IMR-90 (cell line): ENCODE measurements at regions not wholly inside any gene's neighbourhood (a gene's known extent, or its start where the extent isn't known, plus 50 kb on each side); places are given as distances from the start of the nearest gene placed in this dataset.

Source experiments
- ATAC-seq: fragments of 200-7000 bp; cut with Tn5 transposase; 2 replicates; pipeline ENCODE4 v1.9.1; 2020; ENCODE audit warnings: low read depth, mild to moderate bottlenecking, moderate library complexity
- BruUV-seq: library from RNA; stranded (reverse); fragments of 400-500 nt; replicated peaks from 2 replicates; lab custom pipeline; 2021; lab: Mats Ljungman, UMichigan
- CTCF ChIA-PET: fragments of 300-600 bp; formaldehyde crosslinking; extraction: SDS; loops from one replicate; lab custom pipeline; 2021; ENCODE audit warnings: antibody characterized with exemption; lab: Yijun Ruan, JAX
- POLR2A ChIA-PET: fragments of 300-600 bp; sonication (Branson Sonifier 250); formaldehyde crosslinking; loops from one replicate; lab custom pipeline; 2022; ENCODE audit warnings: antibody characterized with exemption; ENCODE audit not compliant: unreplicated experiment; lab: Charles Lee
- DNase-seq: peaks from one replicate; pipeline ENCODE4 v3.0.0; 2013
- H2AFZ ChIP-seq: replicated peaks from 2 replicates; pipeline ENCODE3; 2013; ENCODE audit warnings: low read length, mild to moderate bottlenecking; ENCODE audit not compliant: poor library complexity
- H2AK5ac ChIP-seq: 2 replicates; pipeline ENCODE4 v1.6.1; 2013; ENCODE audit warnings: low read depth, low read length, inconsistent platforms
- H2AK9ac ChIP-seq: replicated peaks from 2 replicates; pipeline ENCODE3; 2013; ENCODE audit warnings: mild to moderate bottlenecking, low read depth, low read length, moderate library complexity; ENCODE audit not compliant: poor library complexity
- H2BK120ac ChIP-seq: 2 replicates; pipeline ENCODE4 v1.6.1; 2013; ENCODE audit warnings: low read depth, low read length, inconsistent platforms
- H2BK15ac ChIP-seq: 3 replicates; pipeline ENCODE4 v1.6.1; 2013; ENCODE audit warnings: low read depth, low read length, inconsistent platforms
- H2BK20ac ChIP-seq: 2 replicates; pipeline ENCODE4 v1.6.1; 2013; ENCODE audit warnings: low read depth, mild to moderate bottlenecking, inconsistent platforms, low read length, moderate library complexity
- H2BK5ac ChIP-seq: 2 replicates; pipeline ENCODE4 v1.6.1; 2013; ENCODE audit warnings: mild to moderate bottlenecking, low read depth, low read length, inconsistent platforms; ENCODE audit not compliant: poor library complexity, severe bottlenecking
- H3K14ac ChIP-seq: replicated peaks from 2 replicates; pipeline ENCODE4 v1.6.1; 2013; ENCODE audit warnings: low read depth, low read length, inconsistent platforms
- H3K18ac ChIP-seq: 2 replicates; pipeline ENCODE4 v1.6.1; 2013; ENCODE audit warnings: low read depth, low read length, control low read depth
- H3K23ac ChIP-seq: 2 replicates; pipeline ENCODE4 v1.6.1; 2013; ENCODE audit warnings: low read depth, low read length, inconsistent platforms
- H3K27ac ChIP-seq: 2 replicates; pipeline ENCODE4 v1.5.1; 2013; ENCODE audit warnings: mild to moderate bottlenecking, control low read depth, low read length; ENCODE audit not compliant: insufficient read depth
- H3K27me3 ChIP-seq: 2 replicates; pipeline ENCODE4 v1.6.1; 2013; ENCODE audit warnings: low read length; ENCODE audit not compliant: control insufficient read depth, insufficient read depth
- H3K36me3 ChIP-seq: 2 replicates; pipeline ENCODE4 v1.6.1; 2013; ENCODE audit warnings: low read length, mixed read lengths; ENCODE audit not compliant: control insufficient read depth, insufficient read depth
- H3K4ac ChIP-seq: 2 replicates; pipeline ENCODE4 v1.6.1; 2013; ENCODE audit warnings: low read depth, low read length, inconsistent platforms
- H3K4me1 ChIP-seq: 2 replicates; pipeline ENCODE4 v1.6.1; 2013; ENCODE audit warnings: low read length, mixed read lengths; ENCODE audit not compliant: control insufficient read depth, insufficient read depth
- H3K4me2 ChIP-seq: 2 replicates; pipeline ENCODE4 v1.6.1; 2013; ENCODE audit warnings: low read depth, mild to moderate bottlenecking, control low read depth, low read length, moderate library complexity
- H3K4me3 ChIP-seq: 2 replicates; pipeline ENCODE4 v1.5.1; 2013; ENCODE audit warnings: low read depth, mild to moderate bottlenecking, control low read depth, low read length, moderate library complexity; ENCODE audit not compliant: insufficient read depth
- H3K56ac ChIP-seq: 2 replicates; pipeline ENCODE4 v1.6.1; 2013; ENCODE audit warnings: low read length, inconsistent platforms; ENCODE audit not compliant: insufficient read depth; ENCODE audit errors: extremely low read depth
- H3K79me1 ChIP-seq, 2 experiments: 2 replicates each; pipeline ENCODE4 v1.6.1; 2013; ENCODE audit warnings: low read length in 2 of 2, inconsistent platforms in 1 of 2, low read depth in 1 of 2
- H3K9ac ChIP-seq: 2 replicates; pipeline ENCODE4 v1.6.1; 2013; ENCODE audit warnings: low read depth, low read length, control low read depth
- H3K9me1 ChIP-seq: 2 replicates; pipeline ENCODE4 v1.6.1; 2013; ENCODE audit warnings: low read length, inconsistent platforms; ENCODE audit not compliant: insufficient read depth
- H3K9me3 ChIP-seq: 2 replicates; pipeline ENCODE4 v1.6.1; 2013; ENCODE audit warnings: low read length; ENCODE audit not compliant: control insufficient read depth, insufficient read depth
- H4K20me1 ChIP-seq: 2 replicates; pipeline ENCODE4 v1.6.1; 2013; ENCODE audit warnings: low read length, inconsistent platforms; ENCODE audit not compliant: insufficient read depth
- H4K5ac ChIP-seq: 2 replicates; pipeline ENCODE4 v1.6.1; 2013; ENCODE audit warnings: mild to moderate bottlenecking, low read depth, low read length, control low read depth
- H4K8ac ChIP-seq, 2 experiments: 2 replicates each; pipeline ENCODE4 v1.6.1; 2013; ENCODE audit warnings: low read depth in 2 of 2, low read length in 2 of 2, control low read depth in 1 of 2, inconsistent platforms in 1 of 2
- H4K91ac ChIP-seq: 2 replicates; pipeline ENCODE4 v1.6.1; 2013; ENCODE audit warnings: low read depth, low read length, inconsistent platforms; ENCODE audit not compliant: insufficient read depth
- BHLHE40 ChIP-seq: fragments of 150-350 bp; IDR thresholded peaks from 2 replicates; pipeline ENCODE4 v1.6.1; 2016; ENCODE audit warnings: mild to moderate bottlenecking, low read depth, low read length
- CEBPB ChIP-seq: IDR thresholded peaks from 2 replicates; pipeline ENCODE4 v1.6.1; 2012; ENCODE audit warnings: low read depth, low read length, improper control_type of control experiment
- CHD1 ChIP-seq: IDR thresholded peaks from 2 replicates; pipeline ENCODE4 v1.6.1; 2012; ENCODE audit warnings: low read depth, low read length, improper control_type of control experiment
- FOS ChIP-seq: fragments of 150-350 bp; IDR thresholded peaks from 2 replicates; pipeline ENCODE4 v1.6.1; 2016; ENCODE audit warnings: low read depth, low read length
- MAFK ChIP-seq: IDR thresholded peaks from 2 replicates; pipeline ENCODE4 v1.6.1; 2012; ENCODE audit warnings: low read depth, low read length, improper control_type of control experiment
- MAZ ChIP-seq: IDR thresholded peaks from 2 replicates; pipeline ENCODE4 v1.6.1; 2012; ENCODE audit warnings: low read depth, mild to moderate bottlenecking, low read length, improper control_type of control experiment, moderate library complexity, borderline replicate concordance
- MXI1 ChIP-seq: IDR thresholded peaks from 2 replicates; pipeline ENCODE4 v1.6.1; 2012; ENCODE audit warnings: low read depth, mild to moderate bottlenecking, low read length, moderate library complexity, borderline replicate concordance
- NFE2L2 ChIP-seq: fragments of 150-350 bp; IDR thresholded peaks from 2 replicates; pipeline ENCODE4 v1.6.1; 2016; ENCODE audit warnings: low read depth, mild to moderate bottlenecking, low read length
- POLR2A ChIP-seq: IDR thresholded peaks from 2 replicates; pipeline ENCODE4 v1.6.1; 2012; ENCODE audit warnings: mild to moderate bottlenecking, low read depth, low read length
- RAD21 ChIP-seq: IDR thresholded peaks from 2 replicates; pipeline ENCODE4 v1.6.1; 2012; ENCODE audit warnings: low read length, improper control_type of control experiment
- RCOR1 ChIP-seq: IDR thresholded peaks from 2 replicates; pipeline ENCODE4 v1.6.1; 2012; ENCODE audit warnings: mild to moderate bottlenecking, low read length, improper control_type of control experiment; ENCODE audit not compliant: insufficient replicate concordance
- RFX5 ChIP-seq: IDR thresholded peaks from 2 replicates; pipeline ENCODE4 v1.8.0; 2012; ENCODE audit warnings: low read depth, mild to moderate bottlenecking, low read length, moderate library complexity
- SMC3 ChIP-seq: fragments of 150-350 bp; IDR thresholded peaks from 2 replicates; pipeline ENCODE4 v1.6.1; 2016; ENCODE audit warnings: low read depth, mild to moderate bottlenecking, antibody characterized with exemption, low read length, moderate library complexity
- dilution Hi-C: fragments of 300-500 bp; cut with HindIII; formaldehyde crosslinking; loops from one replicate; pipeline ENCODE4 v1.14.3; 2018; ENCODE audit warnings: low sequenced_read_pairs; ENCODE audit not compliant: unreplicated experiment
- in situ Hi-C: fragments of 300-500 bp; cut with MboI; formaldehyde crosslinking; loops from 3 replicates; pipeline ENCODE4 v1.14.3; 2019; ENCODE audit warnings: low sequenced_read_pairs, inconsistent platforms, mixed read lengths
- intact Hi-C: fragments of 100-400 bp; cut with micrococcal nuclease; formaldehyde crosslinking; loops from 2 replicates; pipeline ENCODE4 v1.10.0; 2022
- TF ChIP-seq, protein P1 (sequence below): fragments of 150-350 bp; IDR thresholded peaks from 2 replicates; pipeline ENCODE4 v1.6.1; 2016; ENCODE audit warnings: low read depth, mild to moderate bottlenecking, low read length, moderate library complexity, borderline replicate concordance
- TF ChIP-seq, protein P2 (sequence below): fragments of 150-350 bp; IDR thresholded peaks from 2 replicates; pipeline ENCODE4 v1.6.1; 2017; ENCODE audit warnings: mild to moderate bottlenecking, antibody characterized with exemption, low read length, low read depth
- TF ChIP-seq, protein P3 (sequence below): conservative IDR thresholded peaks from 2 replicates; pipeline ENCODE4 v1.5.1; 2012; ENCODE audit warnings: mild to moderate bottlenecking, low read depth, low read length, improper control_type of control experiment

DNA sequence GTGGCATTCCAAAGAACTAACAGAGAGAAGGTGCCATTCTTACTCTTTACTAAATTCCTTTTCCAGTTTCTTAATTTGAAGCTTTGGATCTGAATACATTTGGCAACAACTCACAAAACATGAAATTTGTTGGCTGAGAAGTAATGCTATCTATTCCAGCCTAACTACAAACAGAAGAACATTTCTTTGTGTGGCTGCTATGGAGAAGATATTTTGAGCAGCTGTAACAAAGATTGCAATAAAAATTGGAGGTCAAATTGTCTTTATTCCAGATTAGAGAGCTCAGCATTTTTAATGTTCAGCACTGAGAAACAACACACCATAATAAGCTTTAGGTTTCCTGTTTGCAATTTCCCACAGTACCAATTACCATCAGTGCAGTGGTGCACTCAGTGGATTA lies 835.8 kb upstream of the FLRT2 start:
- Histone ChIP-seq H3K18ac (no peak overlapping the region), H3K27ac (no peak overlapping the region), H3K56ac (no peak overlapping the region), H4K8ac (no peak overlapping the region), H4K91ac (no peak overlapping the region), H3K79me1 (no peaks in the 10 kb centered on the region), H3K9me3 (no peaks in the 10 kb centered on the region), H3K14ac (no peak overlapping the region), H2BK120ac (no peak overlapping the region), H3K9ac (no peak overlapping the region), H2AK5ac (no peak overlapping the region), H3K23ac (no peak overlapping the region), H2AFZ (no peak overlapping the region), H3K9me1 (no peaks in the 10 kb centered on the region), H2BK20ac (no peak overlapping the region), H3K4me3 (no peak overlapping the region), H4K20me1 (no peaks in the 10 kb centered on the region), H2BK5ac (no peak overlapping the region), H3K4me1 (no peaks in the 10 kb centered on the region), H3K27me3 (no peaks in the 10 kb centered on the region), H4K5ac (no peak overlapping the region), H3K36me3 (no peaks in the 10 kb centered on the region), H2AK9ac (no peak overlapping the region), H3K4ac (no peak overlapping the region), H2BK15ac (no peak overlapping the region), H3K4me2 (no peak overlapping the region)
- intact Hi-C loops = no loop called here
- dilution Hi-C loops = no loop called here
- no TSS peak for BruUV-seq
- DNase-seq = no peak
- POLR2A ChIA-PET = no interaction called here
- in situ Hi-C loops = no loop called here
- CTCF ChIA-PET = no interaction called here
- no peak for ATAC-seq
- no peak for TF ChIP-seq FOS
- TF ChIP-seq, protein P1, sequence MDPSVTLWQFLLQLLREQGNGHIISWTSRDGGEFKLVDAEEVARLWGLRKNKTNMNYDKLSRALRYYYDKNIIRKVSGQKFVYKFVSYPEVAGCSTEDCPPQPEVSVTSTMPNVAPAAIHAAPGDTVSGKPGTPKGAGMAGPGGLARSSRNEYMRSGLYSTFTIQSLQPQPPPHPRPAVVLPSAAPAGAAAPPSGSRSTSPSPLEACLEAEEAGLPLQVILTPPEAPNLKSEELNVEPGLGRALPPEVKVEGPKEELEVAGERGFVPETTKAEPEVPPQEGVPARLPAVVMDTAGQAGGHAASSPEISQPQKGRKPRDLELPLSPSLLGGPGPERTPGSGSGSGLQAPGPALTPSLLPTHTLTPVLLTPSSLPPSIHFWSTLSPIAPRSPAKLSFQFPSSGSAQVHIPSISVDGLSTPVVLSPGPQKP = no peak
- TF ChIP-seq POLR2A = no peak
- TF ChIP-seq SMC3 = no peak
- TF ChIP-seq CEBPB = no peak
- TF ChIP-seq MXI1 = no peak
- TF ChIP-seq RFX5 = no peak
- TF ChIP-seq NFE2L2 = no peak
- no peak for TF ChIP-seq MAFK
- no peak for TF ChIP-seq BHLHE40
- TF ChIP-seq, protein P2, sequence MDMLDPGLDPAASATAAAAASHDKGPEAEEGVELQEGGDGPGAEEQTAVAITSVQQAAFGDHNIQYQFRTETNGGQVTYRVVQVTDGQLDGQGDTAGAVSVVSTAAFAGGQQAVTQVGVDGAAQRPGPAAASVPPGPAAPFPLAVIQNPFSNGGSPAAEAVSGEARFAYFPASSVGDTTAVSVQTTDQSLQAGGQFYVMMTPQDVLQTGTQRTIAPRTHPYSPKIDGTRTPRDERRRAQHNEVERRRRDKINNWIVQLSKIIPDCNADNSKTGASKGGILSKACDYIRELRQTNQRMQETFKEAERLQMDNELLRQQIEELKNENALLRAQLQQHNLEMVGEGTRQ = no peak
- TF ChIP-seq, protein P3, sequence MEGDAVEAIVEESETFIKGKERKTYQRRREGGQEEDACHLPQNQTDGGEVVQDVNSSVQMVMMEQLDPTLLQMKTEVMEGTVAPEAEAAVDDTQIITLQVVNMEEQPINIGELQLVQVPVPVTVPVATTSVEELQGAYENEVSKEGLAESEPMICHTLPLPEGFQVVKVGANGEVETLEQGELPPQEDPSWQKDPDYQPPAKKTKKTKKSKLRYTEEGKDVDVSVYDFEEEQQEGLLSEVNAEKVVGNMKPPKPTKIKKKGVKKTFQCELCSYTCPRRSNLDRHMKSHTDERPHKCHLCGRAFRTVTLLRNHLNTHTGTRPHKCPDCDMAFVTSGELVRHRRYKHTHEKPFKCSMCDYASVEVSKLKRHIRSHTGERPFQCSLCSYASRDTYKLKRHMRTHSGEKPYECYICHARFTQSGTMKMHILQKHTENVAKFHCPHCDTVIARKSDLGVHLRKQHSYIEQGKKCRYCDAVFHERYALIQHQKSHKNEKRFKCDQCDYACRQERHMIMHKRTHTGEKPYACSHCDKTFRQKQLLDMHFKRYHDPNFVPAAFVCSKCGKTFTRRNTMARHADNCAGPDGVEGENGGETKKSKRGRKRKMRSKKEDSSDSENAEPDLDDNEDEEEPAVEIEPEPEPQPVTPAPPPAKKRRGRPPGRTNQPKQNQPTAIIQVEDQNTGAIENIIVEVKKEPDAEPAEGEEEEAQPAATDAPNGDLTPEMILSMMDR = no peak
- TF ChIP-seq RCOR1 = no peak
- no peak for TF ChIP-seq MAZ
- TF ChIP-seq RAD21 = no peak
- TF ChIP-seq CHD1 = no peak
